AG04449 (cell line): ENCODE measurements at regions not wholly inside any gene's neighbourhood (a gene's known extent, or its start where the extent isn't known, plus 50 kb on each side); places are given as distances from the start of the nearest gene placed in this dataset.

ENCODE experiments used
- CTCF ChIA-PET: fragments of 350-600 bp; formaldehyde crosslinking; extraction: SDS; loops from one replicate; lab custom pipeline; 2021; ENCODE audit warnings: antibody characterized with exemption; lab: Yijun Ruan, JAX
- POLR2A ChIA-PET: fragments of 400-600, 350-600 bp; formaldehyde crosslinking; extraction: SDS; loops from one replicate; lab custom pipeline; 2020; ENCODE audit warnings: antibody characterized with exemption, inconsistent platforms; lab: Yijun Ruan, JAX
- DNase-seq: peaks from one replicate; pipeline ENCODE4 v3.0.0-alpha.2; 2010; ENCODE audit warnings: low read depth, low spot score
- H3K4me3 ChIP-seq: 2 replicates; pipeline ENCODE4 v1.5.1; 2011; ENCODE audit warnings: low read depth, mild to moderate bottlenecking, control low read depth, low read length
- CTCF ChIP-seq: IDR thresholded peaks from one replicate; pipeline ENCODE4 v1.5.1; 2011; ENCODE audit warnings: mild to moderate bottlenecking, moderate library complexity, low read length, control low read depth, inconsistent platforms; ENCODE audit not compliant: insufficient read depth; ENCODE audit errors: missing control alignments

- ChIA-PET CTCF (no interaction called here), POLR2A (no interaction called here)
- TF ChIP-seq CTCF = no peak
- no peak overlapping the region for H3K4me3 ChIP-seq
- DNase-seq = no peak
Observed at GRCh38 chr10:60728056-60728455, 50.2 kb upstream of the CDK1 start.

GRCh38 chr10:60726257-60726656 is 52.0 kb upstream of the CDK1 start:
- TF ChIP-seq CTCF = no peak
- DNase-seq = no peak
- H3K4me3 ChIP-seq = no peak overlapping the region
- ChIA-PET CTCF (no interaction called here), POLR2A (no interaction called here)

GRCh38 chr10:60722623-60723022 is 55.7 kb upstream of the CDK1 start:
- no peak overlapping the region for H3K4me3 ChIP-seq
- no peak for DNase-seq
- TF ChIP-seq CTCF = no peak
- POLR2A ChIA-PET = no interaction called here
- CTCF ChIA-PET = interaction anchor here (1.2 kb wide), 1 partner anchor 47 kb away, joined by 3 read pairs; no protein-coding TSS in a partner anchor

- no peak for DNase-seq
- H3K4me3 ChIP-seq = no peak overlapping the region
- POLR2A ChIA-PET = no interaction called here
- CTCF ChIA-PET = interaction anchor here (1.3 kb wide), 1 partner anchor 49 kb away, joined by 3 read pairs; no protein-coding TSS in a partner anchor
- no peak for TF ChIP-seq CTCF
Observed at GRCh38 chr10:60719721-60720120, 58.6 kb upstream of the CDK1 start.

GRCh38 chr10:60718886-60719285 is 59.4 kb upstream of the CDK1 start:
- ChIA-PET POLR2A (no interaction called here), CTCF (interaction anchor here (0.6 to 1.3 kb wide), 2 partner anchors 11 to 50 kb away, joined by 3 read pairs; no protein-coding TSS in a partner anchor)
- no peak overlapping the region for H3K4me3 ChIP-seq
- DNase-seq = no peak
- TF ChIP-seq CTCF = no peak

GRCh38 chr10:60717852-60718251 is 60.4 kb upstream of the CDK1 start:
- DNase-seq = no peak
- no peak for TF ChIP-seq CTCF
- H3K4me3 ChIP-seq = no peak overlapping the region
- CTCF ChIA-PET = no interaction called here
- POLR2A ChIA-PET = no interaction called here
